22Rv1 (cell line): ENCODE measurements at regions not wholly inside any gene's neighbourhood (a gene's known extent, or its start where the extent isn't known, plus 50 kb on each side); places are given as distances from the start of the nearest gene placed in this dataset.

Source experiments
- CTCF ChIP-seq: fragments of 450-650 bp; IDR thresholded peaks from 2 replicates; pipeline ENCODE4 v1.5.1; 2017; ENCODE audit warnings: mild to moderate bottlenecking
- ZFX ChIP-seq: fragments of 450-650 bp; IDR thresholded peaks from 2 replicates; pipeline ENCODE4 v1.6.1; 2017; ENCODE audit warnings: antibody characterized with exemption, borderline replicate concordance

DNA sequence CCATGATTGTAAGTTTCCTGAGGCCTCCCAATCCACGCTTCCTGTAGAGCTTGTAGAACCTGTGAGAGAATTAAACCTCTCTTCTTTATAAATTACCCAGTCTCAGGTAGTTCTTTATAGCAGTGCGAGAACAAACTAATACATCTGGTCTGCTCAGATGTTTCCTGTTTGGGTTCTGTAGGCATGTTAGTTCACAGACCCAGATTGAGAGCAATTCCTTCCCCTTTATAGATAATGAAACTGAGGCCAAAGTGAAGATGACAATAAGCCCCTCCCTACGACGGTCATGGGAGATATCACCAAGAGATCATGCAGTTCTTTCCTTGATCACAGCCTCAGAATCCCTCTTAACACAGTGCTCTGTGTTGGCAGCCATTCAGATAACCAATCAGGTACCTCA lies 76.5 kb upstream of the CLMN start:
- TF ChIP-seq CTCF, result no peak
- TF ChIP-seq ZFX, result no peak
